Neural cell (in vitro differentiated cells): ENCODE measurements at regions not wholly inside any gene's neighbourhood (a gene's known extent, or its start where the extent isn't known, plus 50 kb on each side); places are given as distances from the start of the nearest gene placed in this dataset.

Experiments
- H2AFZ ChIP-seq: fragments of 200-600, 300-800 bp; sonication (generic), shearing (Covaris generic); 2 replicates; pipeline ENCODE4 v1.6.0; 2014; ENCODE audit warnings: low read depth, mild to moderate bottlenecking, antibody characterized with exemption, low read length, moderate library complexity
- H3F3A ChIP-seq: fragments of 200-600 bp; shearing (Covaris generic); 2 replicates; pipeline ENCODE4 v1.6.1; 2016; ENCODE audit warnings: mild to moderate bottlenecking, moderate library complexity, mixed read lengths, antibody characterized with exemption, low read length; ENCODE audit not compliant: insufficient read depth, poor library complexity, severe bottlenecking
- H3K27ac ChIP-seq: fragments of 200-600, 300-800 bp; sonication (generic), shearing (Covaris generic); 2 replicates; pipeline ENCODE4 v1.5.1; 2014; ENCODE audit warnings: mild to moderate bottlenecking, low read length, moderate library complexity
- H3K27me3 ChIP-seq: fragments of 300-800, 200-600 bp; sonication (generic), shearing (Covaris generic); 2 replicates; pipeline ENCODE4 v1.6.0; 2014; ENCODE audit warnings: mild to moderate bottlenecking, low read depth, low read length, moderate library complexity; ENCODE audit not compliant: insufficient read depth
- H3K36me3 ChIP-seq: fragments of 300-800, 200-600 bp; sonication (generic), shearing (Covaris generic); 2 replicates; pipeline ENCODE4 v1.5.1; 2014; ENCODE audit warnings: mild to moderate bottlenecking, antibody characterized with exemption, low read length, moderate library complexity; ENCODE audit not compliant: insufficient read depth
- H3K4me2 ChIP-seq: fragments of 300-800, 200-600 bp; sonication (generic), shearing (Covaris generic); 2 replicates; pipeline ENCODE4 v1.6.0; 2014; ENCODE audit warnings: mild to moderate bottlenecking, low read length
- H3K4me3 ChIP-seq: fragments of 300-800, 200-600 bp; sonication (generic), shearing (Covaris generic); 2 replicates; pipeline ENCODE4 v1.5.1; 2014; ENCODE audit warnings: mild to moderate bottlenecking, low read length, moderate library complexity
- H3K79me2 ChIP-seq: fragments of 200-600 bp; shearing (Covaris generic); replicated peaks from 2 replicates; pipeline ENCODE4 v1.6.0; 2014; ENCODE audit warnings: mild to moderate bottlenecking, low read length, moderate library complexity; ENCODE audit not compliant: insufficient read depth
- H3K9ac ChIP-seq: fragments of 300-800, 200-600 bp; sonication (generic), shearing (Covaris generic); 2 replicates; pipeline ENCODE4 v1.6.1; 2016; ENCODE audit warnings: mild to moderate bottlenecking, low read length, mixed read lengths
- H3K9me2 ChIP-seq: fragments of 200-600 bp; shearing (Covaris generic); 2 replicates; pipeline ENCODE4 v1.6.1; 2016; ENCODE audit warnings: mild to moderate bottlenecking, low read length, mixed read lengths; ENCODE audit not compliant: insufficient read depth
- H3K9me3 ChIP-seq: fragments of 200-600, 300-800 bp; sonication (generic), shearing (Covaris generic); 2 replicates; pipeline ENCODE4 v1.6.1; 2016; ENCODE audit warnings: mild to moderate bottlenecking, mixed run types, low read length, moderate library complexity, mixed read lengths
- H4K20me1 ChIP-seq: fragments of 200-600 bp; shearing (Covaris generic); 2 replicates; pipeline ENCODE4 v1.6.1; 2016; ENCODE audit warnings: mild to moderate bottlenecking, mixed run types; ENCODE audit not compliant: insufficient read depth
- CTCF ChIP-seq: fragments of 450-650 bp; IDR thresholded peaks from 2 replicates; pipeline ENCODE4 v1.5.1; 2014; ENCODE audit warnings: antibody characterized with exemption, mild to moderate bottlenecking, moderate library complexity; ENCODE audit not compliant: poor library complexity, severe bottlenecking
- EP300 ChIP-seq: fragments of 450-650 bp; conservative IDR thresholded peaks from 2 replicates; pipeline ENCODE4 v1.6.1; 2014; ENCODE audit warnings: antibody characterized with exemption, mild to moderate bottlenecking, moderate library complexity; ENCODE audit not compliant: poor library complexity, severe bottlenecking
- EZH2 ChIP-seq: fragments of 200-600, 300-800 bp; shearing (Covaris generic), sonication (generic); IDR thresholded peaks from 2 replicates; pipeline ENCODE4 v1.6.1; 2014; ENCODE audit warnings: antibody characterized with exemption, low read length, borderline replicate concordance, mild to moderate bottlenecking; ENCODE audit not compliant: insufficient read depth, poor library complexity, severe bottlenecking
- MXI1 ChIP-seq: fragments of 450-650 bp; conservative IDR thresholded peaks from 2 replicates; pipeline ENCODE4 v1.6.1; 2014; ENCODE audit warnings: antibody characterized with exemption, mild to moderate bottlenecking; ENCODE audit not compliant: poor library complexity, severe bottlenecking
- POLR2AphosphoS5 ChIP-seq: IDR thresholded peaks from 2 replicates; pipeline ENCODE4 v1.6.1; 2012
- RAD21 ChIP-seq: fragments of 450-650 bp; conservative IDR thresholded peaks from 2 replicates; pipeline ENCODE4 v1.6.1; 2014; ENCODE audit warnings: antibody characterized with exemption, mild to moderate bottlenecking, moderate library complexity
- REST ChIP-seq: IDR thresholded peaks from 2 replicates; pipeline ENCODE4 v1.6.1; 2012; ENCODE audit warnings: borderline replicate concordance
- SMC3 ChIP-seq: fragments of 450-650 bp; conservative IDR thresholded peaks from 2 replicates; pipeline ENCODE4 v1.6.1; 2014; ENCODE audit warnings: antibody characterized with exemption, mild to moderate bottlenecking, moderate library complexity; ENCODE audit not compliant: poor library complexity
- TAF1 ChIP-seq: IDR thresholded peaks from 2 replicates; pipeline ENCODE4 v1.6.1; 2012; ENCODE audit warnings: low read depth

- Histone ChIP-seq H3K4me3 (no peak overlapping the region), H3K27me3 (no peaks in the 10 kb centered on the region), H3K79me2 (no peaks in the 10 kb centered on the region), H3K9me3 (no peaks in the 10 kb centered on the region), H2AFZ (no peak overlapping the region), H3K36me3 (no peaks in the 10 kb centered on the region), H4K20me1 (no peaks in the 10 kb centered on the region), H3K9me2 (no peaks in the 10 kb centered on the region), H3K9ac (no peak overlapping the region), H3K4me2 (no peak overlapping the region), H3K27ac (no peak overlapping the region), H3F3A (no peaks in the 10 kb centered on the region)
- TF ChIP-seq EP300 (no peak), POLR2AphosphoS5 (no peak), CTCF (no peak), TAF1 (no peak), MXI1 (no peak), EZH2 (no peak), RAD21 (no peak), SMC3 (no peak), REST (no peak)
Observed at GRCh38 chr10:10609379-10609955, 408.2 kb upstream of the CELF2 start.

DNA sequence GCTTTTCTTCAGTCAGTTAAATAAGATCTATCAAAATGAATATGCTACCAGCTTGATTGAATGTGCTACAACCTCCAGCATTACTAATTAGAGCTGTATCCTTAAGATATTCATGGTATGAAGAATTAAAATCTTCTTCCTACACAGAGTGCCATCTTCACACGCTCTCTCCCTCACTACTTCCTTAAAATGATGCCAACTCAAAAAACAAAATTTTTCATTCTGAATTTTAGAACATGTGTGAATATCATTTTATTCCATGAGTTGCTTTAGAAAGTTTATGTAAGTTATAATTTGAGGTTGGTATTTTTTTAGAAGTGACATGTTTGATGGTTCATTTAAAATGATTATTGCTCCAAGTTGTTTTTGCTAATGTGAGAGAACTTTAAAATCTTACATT is 407.5 kb upstream of the CELF2 start:
- TF ChIP-seq MXI1 (no peak), EP300 (no peak), SMC3 (no peak), REST (no peak), POLR2AphosphoS5 (no peak), CTCF (no peak), TAF1 (no peak), EZH2 (no peak), RAD21 (no peak)
- no peaks in the 10 kb centered on the region for H3K79me2 ChIP-seq
- H3K4me3 ChIP-seq: no peak overlapping the region
- H3F3A ChIP-seq: no peaks in the 10 kb centered on the region
- H3K27ac ChIP-seq: no peak overlapping the region
- H3K9me3 ChIP-seq: no peaks in the 10 kb centered on the region
- no peak overlapping the region for H2AFZ ChIP-seq
- H3K9ac ChIP-seq: no peak overlapping the region
- H3K36me3 ChIP-seq: no peaks in the 10 kb centered on the region
- no peak overlapping the region for H3K4me2 ChIP-seq
- H4K20me1 ChIP-seq: no peaks in the 10 kb centered on the region
- H3K27me3 ChIP-seq: no peaks in the 10 kb centered on the region
- H3K9me2 ChIP-seq: no peaks in the 10 kb centered on the region
